Panc1 (cell line): ENCODE measurements at regions not wholly inside any gene's neighbourhood (a gene's known extent, or its start where the extent isn't known, plus 50 kb on each side); places are given as distances from the start of the nearest gene placed in this dataset.

ENCODE experiments used
- ATAC-seq: fragments of 200-7000 bp; cut with Tn5 transposase; 2 replicates; pipeline ENCODE4 v1.9.1; 2020; ENCODE audit warnings: mild to moderate bottlenecking, moderate library complexity
- BruUV-seq: library from RNA; stranded (reverse); fragments of 400-500 nt; replicated peaks from 2 replicates; lab custom pipeline; 2021; lab: Mats Ljungman, UMichigan
- CTCF ChIA-PET: fragments of 300-600 bp; sonication (Branson Sonifier 250); formaldehyde crosslinking; loops from one replicate; lab custom pipeline; 2022; ENCODE audit warnings: antibody characterized with exemption; lab: Charles Lee
- POLR2A ChIA-PET: fragments of 300-600 bp; sonication (Branson Sonifier 250); formaldehyde crosslinking; loops from one replicate; lab custom pipeline; 2022; ENCODE audit warnings: antibody characterized with exemption; lab: Charles Lee
- DNase-seq: peaks from one replicate; pipeline ENCODE4 v3.0.0-alpha.2; 2010; ENCODE audit warnings: low read depth, low spot score
- H3K27ac ChIP-seq: 2 replicates; pipeline ENCODE4 v1.5.1; 2011; ENCODE audit warnings: mild to moderate bottlenecking, low read length, inconsistent platforms
- H3K27me3 ChIP-seq: fragments of 200-500 bp; sonication (Bioruptor generic); 2 replicates; pipeline ENCODE4 v1.6.0; 2014; ENCODE audit warnings: low read length, inconsistent platforms; ENCODE audit not compliant: control insufficient read depth, insufficient read depth
- H3K36me3 ChIP-seq: fragments of 200-500 bp; sonication (Bioruptor generic); 2 replicates; pipeline ENCODE4 v1.5.1; 2014; ENCODE audit warnings: inconsistent platforms, mild to moderate bottlenecking, low read length, moderate library complexity; ENCODE audit not compliant: control insufficient read depth, insufficient read depth
- H3K4me1 ChIP-seq: 2 replicates; pipeline ENCODE4 v1.5.1; 2011; ENCODE audit warnings: inconsistent platforms, mild to moderate bottlenecking, low read length, moderate library complexity; ENCODE audit not compliant: control insufficient read depth, insufficient read depth
- H3K4me3 ChIP-seq, 2 experiments: 2 replicates each; pipeline ENCODE4 v1.5.1; 2011 to 2012; ENCODE audit warnings: low read depth in 2 of 2, low read length in 2 of 2, mild to moderate bottlenecking in 2 of 2, inconsistent platforms in 1 of 2, moderate library complexity in 1 of 2
- H3K9me3 ChIP-seq: fragments of 200-500 bp; sonication (Bioruptor generic); 2 replicates; pipeline ENCODE4 v1.5.1; 2014; ENCODE audit warnings: low read depth, mild to moderate bottlenecking, inconsistent platforms, low read length, moderate library complexity; ENCODE audit not compliant: control insufficient read depth, insufficient read depth
- POLR2AphosphoS5 ChIP-seq: IDR thresholded peaks from 2 replicates; pipeline ENCODE4 v1.6.1; 2012; ENCODE audit warnings: mild to moderate bottlenecking, low read depth, low read length, moderate library complexity
- SIN3A ChIP-seq: IDR thresholded peaks from 2 replicates; pipeline ENCODE4 v1.6.1; 2012; ENCODE audit warnings: low read depth, mild to moderate bottlenecking, low read length, moderate library complexity, borderline replicate concordance; ENCODE audit not compliant: insufficient read depth
- TCF7L2 ChIP-seq: IDR thresholded peaks from 2 replicates; pipeline ENCODE4 v1.6.1; 2011; ENCODE audit warnings: mild to moderate bottlenecking, low read depth, low read length, inconsistent platforms
- in situ Hi-C: cut with HindIII; loops from 2 replicates; pipeline ENCODE4 v1.10.0; 2016; ENCODE audit warnings: low sequenced_read_pairs, low pct_unique_long_range_greater_than_20kb
- intact Hi-C: fragments of 100-400 bp; cut with micrococcal nuclease; formaldehyde crosslinking; loops from one replicate; pipeline ENCODE4 v1.10.0; 2022; ENCODE audit not compliant: unreplicated experiment
- TF ChIP-seq, protein P1 (sequence below), 2 experiments: IDR thresholded peaks; 2 replicates each; pipeline ENCODE4 v1.6.1; 2011 to 2012; ENCODE audit warnings: low read depth in 2 of 2, control low read depth in 1 of 2, low read length in 1 of 2, mild to moderate bottlenecking in 1 of 2, moderate library complexity in 1 of 2; ENCODE audit not compliant: insufficient read depth in 1 of 2
- TF ChIP-seq, protein P2 (sequence below): fragments of 450-650 bp; IDR thresholded peaks from 2 replicates; pipeline ENCODE4 v1.5.1; 2017; ENCODE audit warnings: mild to moderate bottlenecking

DNA sequence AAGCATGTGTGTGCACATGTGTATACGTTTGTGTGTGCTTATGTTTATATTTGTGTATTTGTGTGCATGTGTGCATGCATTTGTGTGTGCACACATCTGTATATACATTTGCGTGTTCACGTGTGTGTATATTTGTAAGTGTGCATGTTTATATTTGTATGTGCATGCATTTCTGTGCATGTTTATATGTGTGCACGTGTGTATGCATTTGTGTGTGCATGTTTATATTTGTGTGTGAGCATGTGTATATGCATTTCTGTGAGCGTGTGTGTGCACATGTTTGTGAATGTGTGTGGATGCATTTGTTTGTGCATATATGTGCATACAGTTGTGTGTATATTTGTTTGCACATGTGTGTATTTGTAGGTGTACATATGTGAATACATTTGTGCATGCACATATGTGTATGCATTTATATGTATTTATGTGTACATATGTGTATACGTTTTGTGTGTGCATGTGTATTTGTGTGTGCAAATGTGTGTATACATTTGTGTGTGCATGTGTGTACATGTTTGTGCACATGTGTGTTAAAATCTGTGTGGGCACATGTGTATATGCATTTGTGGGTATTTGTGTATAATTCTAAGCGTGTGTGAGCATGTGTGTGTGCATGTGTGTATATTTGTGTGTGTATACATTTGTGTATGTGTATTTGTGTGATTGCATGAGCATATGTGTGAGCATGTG is 140.4 kb upstream of the AFDN start:
- intact Hi-C loops = no loop called here
- CTCF ChIA-PET = no interaction called here

DNA sequence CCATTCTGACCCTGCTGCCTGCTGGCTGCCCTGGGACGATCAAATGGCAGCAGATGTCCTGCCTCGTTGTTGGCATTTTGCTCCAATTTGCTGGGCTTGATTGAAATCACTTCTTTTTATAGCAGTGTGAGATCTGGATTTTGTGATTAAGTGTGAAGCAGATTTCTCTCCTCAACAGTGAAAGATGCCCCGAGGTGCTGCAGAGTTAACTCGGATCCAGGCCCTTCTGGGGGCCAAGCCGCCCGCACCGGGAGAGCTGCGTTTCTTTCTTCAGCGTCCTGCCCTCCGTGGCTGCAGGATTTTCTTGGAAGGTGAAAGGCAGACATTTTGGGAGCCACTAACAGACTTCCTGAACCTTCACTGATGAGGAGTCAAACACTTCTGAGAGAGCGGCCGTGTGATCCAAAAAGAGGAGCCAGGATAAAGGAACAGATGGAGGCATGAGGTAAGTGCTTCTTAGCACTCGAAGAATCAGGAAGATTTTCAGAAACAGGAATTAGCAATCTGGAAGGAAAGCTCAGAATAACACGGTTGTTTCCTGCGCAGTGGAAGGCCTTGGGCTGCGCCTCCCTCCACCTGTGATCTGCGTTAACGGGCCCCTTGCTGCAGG is 139.5 kb upstream of the AFDN start:
- ChIA-PET CTCF (no interaction called here), POLR2A (no interaction called here)
- ATAC-seq = no peak
- TF ChIP-seq, protein P1, sequence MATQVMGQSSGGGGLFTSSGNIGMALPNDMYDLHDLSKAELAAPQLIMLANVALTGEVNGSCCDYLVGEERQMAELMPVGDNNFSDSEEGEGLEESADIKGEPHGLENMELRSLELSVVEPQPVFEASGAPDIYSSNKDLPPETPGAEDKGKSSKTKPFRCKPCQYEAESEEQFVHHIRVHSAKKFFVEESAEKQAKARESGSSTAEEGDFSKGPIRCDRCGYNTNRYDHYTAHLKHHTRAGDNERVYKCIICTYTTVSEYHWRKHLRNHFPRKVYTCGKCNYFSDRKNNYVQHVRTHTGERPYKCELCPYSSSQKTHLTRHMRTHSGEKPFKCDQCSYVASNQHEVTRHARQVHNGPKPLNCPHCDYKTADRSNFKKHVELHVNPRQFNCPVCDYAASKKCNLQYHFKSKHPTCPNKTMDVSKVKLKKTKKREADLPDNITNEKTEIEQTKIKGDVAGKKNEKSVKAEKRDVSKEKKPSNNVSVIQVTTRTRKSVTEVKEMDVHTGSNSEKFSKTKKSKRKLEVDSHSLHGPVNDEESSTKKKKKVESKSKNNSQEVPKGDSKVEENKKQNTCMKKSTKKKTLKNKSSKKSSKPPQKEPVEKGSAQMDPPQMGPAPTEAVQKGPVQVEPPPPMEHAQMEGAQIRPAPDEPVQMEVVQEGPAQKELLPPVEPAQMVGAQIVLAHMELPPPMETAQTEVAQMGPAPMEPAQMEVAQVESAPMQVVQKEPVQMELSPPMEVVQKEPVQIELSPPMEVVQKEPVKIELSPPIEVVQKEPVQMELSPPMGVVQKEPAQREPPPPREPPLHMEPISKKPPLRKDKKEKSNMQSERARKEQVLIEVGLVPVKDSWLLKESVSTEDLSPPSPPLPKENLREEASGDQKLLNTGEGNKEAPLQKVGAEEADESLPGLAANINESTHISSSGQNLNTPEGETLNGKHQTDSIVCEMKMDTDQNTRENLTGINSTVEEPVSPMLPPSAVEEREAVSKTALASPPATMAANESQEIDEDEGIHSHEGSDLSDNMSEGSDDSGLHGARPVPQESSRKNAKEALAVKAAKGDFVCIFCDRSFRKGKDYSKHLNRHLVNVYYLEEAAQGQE (IDR thresholded peaks at IDR 0.05; ENCODE audit: insufficient read depth in 1 of 2, low read depth in 2 of 2, low read length in 1 of 2) = no peak
- TF ChIP-seq POLR2AphosphoS5 (no peak), SIN3A (no peak), TCF7L2 (no peak)
- TF ChIP-seq, protein P2, sequence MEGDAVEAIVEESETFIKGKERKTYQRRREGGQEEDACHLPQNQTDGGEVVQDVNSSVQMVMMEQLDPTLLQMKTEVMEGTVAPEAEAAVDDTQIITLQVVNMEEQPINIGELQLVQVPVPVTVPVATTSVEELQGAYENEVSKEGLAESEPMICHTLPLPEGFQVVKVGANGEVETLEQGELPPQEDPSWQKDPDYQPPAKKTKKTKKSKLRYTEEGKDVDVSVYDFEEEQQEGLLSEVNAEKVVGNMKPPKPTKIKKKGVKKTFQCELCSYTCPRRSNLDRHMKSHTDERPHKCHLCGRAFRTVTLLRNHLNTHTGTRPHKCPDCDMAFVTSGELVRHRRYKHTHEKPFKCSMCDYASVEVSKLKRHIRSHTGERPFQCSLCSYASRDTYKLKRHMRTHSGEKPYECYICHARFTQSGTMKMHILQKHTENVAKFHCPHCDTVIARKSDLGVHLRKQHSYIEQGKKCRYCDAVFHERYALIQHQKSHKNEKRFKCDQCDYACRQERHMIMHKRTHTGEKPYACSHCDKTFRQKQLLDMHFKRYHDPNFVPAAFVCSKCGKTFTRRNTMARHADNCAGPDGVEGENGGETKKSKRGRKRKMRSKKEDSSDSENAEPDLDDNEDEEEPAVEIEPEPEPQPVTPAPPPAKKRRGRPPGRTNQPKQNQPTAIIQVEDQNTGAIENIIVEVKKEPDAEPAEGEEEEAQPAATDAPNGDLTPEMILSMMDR = no peak
- Histone ChIP-seq H3K9me3 (no peaks in the 10 kb centered on the region), H3K4me3 (no peak overlapping the region), H3K4me1 (peaks cover 10% of the 10 kb centered on the region; the same call in 1 of the 2 replicates), H3K36me3 (no peaks in the 10 kb centered on the region), H3K27ac (no peak overlapping the region), H3K27me3 (no peaks in the 10 kb centered on the region)
- intact Hi-C loops (no loop called here), in situ Hi-C loops (no loop called here)
- no TSS peak for BruUV-seq
- DNase-seq = no peak

More for the DNA sequence above, 140.4 kb upstream of the AFDN start:
- Histone ChIP-seq H3K9me3 (no peaks in the 10 kb centered on the region), H3K27ac (no peak overlapping the region), H3K36me3 (no peaks in the 10 kb centered on the region), H3K4me3 (no peak overlapping the region), H3K27me3 (no peaks in the 10 kb centered on the region), H3K4me1 (peaks cover 10% of the 10 kb centered on the region; the same call in 1 of the 2 replicates)
- DNase-seq (no peak), ATAC-seq (no peak)
- in situ Hi-C loops = no loop called here
- POLR2A ChIA-PET = no interaction called here
- TF ChIP-seq, protein P2 = no peak
- TF ChIP-seq POLR2AphosphoS5 = no peak
- TF ChIP-seq TCF7L2 = no peak
- TF ChIP-seq, protein P1 (IDR thresholded peaks at IDR 0.05; ENCODE audit: insufficient read depth in 1 of 2, low read depth in 2 of 2, low read length in 1 of 2) = no peak
- TF ChIP-seq SIN3A = no peak
- BruUV-seq = no TSS peak
